Muscle layer of colon (tissue), 2 donors: ENCODE measurements at regions not wholly inside any gene's neighbourhood (a gene's known extent, or its start where the extent isn't known, plus 50 kb on each side); places are given as distances from the start of the nearest gene placed in this dataset.

ENCODE experiments used
- H3K27ac ChIP-seq: one replicate; pipeline ENCODE4 v1.7.0; 2013; ENCODE audit warnings: low read depth, mild to moderate bottlenecking, low read length, moderate library complexity
- H3K27me3 ChIP-seq, 2 donors: one replicate each; pipeline ENCODE4 v1.7.0; 2013; ENCODE audit warnings: low read length in 2 of 2, mild to moderate bottlenecking in 2 of 2; ENCODE audit not compliant: insufficient read depth in 2 of 2, control insufficient read depth in 1 of 2
- H3K36me3 ChIP-seq: one replicate; pipeline ENCODE4 v1.7.0; 2013; ENCODE audit warnings: mild to moderate bottlenecking, low read length; ENCODE audit not compliant: insufficient read depth
- H3K4me1 ChIP-seq: one replicate; pipeline ENCODE4 v1.7.0; 2013; ENCODE audit warnings: mild to moderate bottlenecking, low read length; ENCODE audit not compliant: insufficient read depth
- H3K4me3 ChIP-seq, 2 donors: one replicate each; pipeline ENCODE4 v1.7.0; 2013; ENCODE audit warnings: low read length in 2 of 2, low read depth in 1 of 2, mild to moderate bottlenecking in 1 of 2, moderate library complexity in 1 of 2
- H3K9ac ChIP-seq: one replicate; pipeline ENCODE4 v1.7.0; 2013; ENCODE audit warnings: low read length
- H3K9me3 ChIP-seq: one replicate; pipeline ENCODE4 v1.7.0; 2013; ENCODE audit warnings: mild to moderate bottlenecking, low read length
- donor health status: abdominal sarcoma.
- donor health status: Adenocarcinoma of cecum.

DNA sequence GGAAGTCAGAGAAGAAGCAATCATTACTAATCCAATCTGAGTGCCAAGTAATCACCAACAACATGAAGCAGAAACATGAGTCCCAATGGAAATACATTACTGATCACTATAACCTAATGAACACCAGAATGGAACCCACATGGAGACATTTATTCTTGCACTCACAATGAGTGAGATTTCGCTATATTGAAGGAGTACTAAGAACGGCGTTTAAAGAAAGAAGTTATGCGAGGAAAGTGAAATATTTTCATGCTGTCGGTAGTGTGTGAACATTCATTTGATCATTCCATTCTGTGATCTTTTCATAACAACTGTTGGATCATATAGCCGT lies 181.1 kb downstream of the IRS1 start:
- H3K4me1 ChIP-seq, result peaks cover 10% of the 10 kb centered on the region
- H3K4me3 ChIP-seq, result no peak overlapping the region
- H3K27me3 ChIP-seq, result no peaks in the 10 kb centered on the region
- no peak overlapping the region for H3K27ac ChIP-seq
- no peak overlapping the region for H3K9ac ChIP-seq
- no peaks in the 10 kb centered on the region for H3K36me3 ChIP-seq
- H3K9me3 ChIP-seq, result no peaks in the 10 kb centered on the region

DNA sequence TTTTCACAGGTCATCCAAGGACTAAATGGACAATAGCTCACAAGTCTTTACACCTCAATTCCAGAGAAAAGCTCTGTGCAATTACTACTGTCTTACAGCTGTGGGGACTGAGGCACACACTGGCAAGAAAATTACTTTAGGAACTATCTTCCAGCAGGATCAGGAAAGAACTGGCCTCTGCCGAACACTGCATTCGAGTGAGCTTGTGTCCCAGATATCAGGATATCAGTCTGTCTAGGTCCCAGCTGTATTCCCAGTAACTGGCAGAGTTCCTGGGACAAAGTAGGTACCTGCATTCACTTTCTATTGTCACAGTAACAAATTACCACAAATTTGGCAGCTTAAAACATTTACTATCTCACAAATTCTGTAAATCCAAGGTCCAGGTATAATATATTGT lies 183.7 kb downstream of the IRS1 start:
- Histone ChIP-seq H3K27me3 (no peaks in the 10 kb centered on the region), H3K36me3 (no peaks in the 10 kb centered on the region), H3K9ac (no peak overlapping the region), H3K4me1 (no peaks in the 10 kb centered on the region), H3K4me3 (no peak overlapping the region), H3K27ac (no peak overlapping the region), H3K9me3 (no peaks in the 10 kb centered on the region)

DNA sequence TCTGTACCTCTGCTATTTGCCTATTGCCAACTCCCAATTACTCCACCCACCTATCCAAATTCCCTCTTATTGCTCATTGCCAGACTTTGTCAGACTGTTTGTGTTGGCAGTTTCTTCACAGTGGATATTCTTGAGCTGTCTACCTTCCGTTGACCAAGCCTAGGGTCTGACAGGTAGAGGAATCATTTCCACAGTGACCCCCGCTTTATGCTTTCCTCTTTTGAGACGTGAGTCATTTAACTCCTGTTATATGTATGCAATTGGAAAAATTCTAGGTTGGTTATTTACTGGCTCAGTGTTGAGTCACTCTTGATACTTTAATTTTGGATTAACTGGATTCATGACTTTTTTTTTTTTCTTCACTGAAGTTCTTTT lies 187.7 kb downstream of the IRS1 start:
- H3K4me1 ChIP-seq, result no peaks in the 10 kb centered on the region
- H3K36me3 ChIP-seq, result no peaks in the 10 kb centered on the region
- no peaks in the 10 kb centered on the region for H3K27me3 ChIP-seq
- no peak overlapping the region for H3K27ac ChIP-seq
- H3K4me3 ChIP-seq, result no peak overlapping the region
- H3K9me3 ChIP-seq, result no peaks in the 10 kb centered on the region
- no peak overlapping the region for H3K9ac ChIP-seq

DNA sequence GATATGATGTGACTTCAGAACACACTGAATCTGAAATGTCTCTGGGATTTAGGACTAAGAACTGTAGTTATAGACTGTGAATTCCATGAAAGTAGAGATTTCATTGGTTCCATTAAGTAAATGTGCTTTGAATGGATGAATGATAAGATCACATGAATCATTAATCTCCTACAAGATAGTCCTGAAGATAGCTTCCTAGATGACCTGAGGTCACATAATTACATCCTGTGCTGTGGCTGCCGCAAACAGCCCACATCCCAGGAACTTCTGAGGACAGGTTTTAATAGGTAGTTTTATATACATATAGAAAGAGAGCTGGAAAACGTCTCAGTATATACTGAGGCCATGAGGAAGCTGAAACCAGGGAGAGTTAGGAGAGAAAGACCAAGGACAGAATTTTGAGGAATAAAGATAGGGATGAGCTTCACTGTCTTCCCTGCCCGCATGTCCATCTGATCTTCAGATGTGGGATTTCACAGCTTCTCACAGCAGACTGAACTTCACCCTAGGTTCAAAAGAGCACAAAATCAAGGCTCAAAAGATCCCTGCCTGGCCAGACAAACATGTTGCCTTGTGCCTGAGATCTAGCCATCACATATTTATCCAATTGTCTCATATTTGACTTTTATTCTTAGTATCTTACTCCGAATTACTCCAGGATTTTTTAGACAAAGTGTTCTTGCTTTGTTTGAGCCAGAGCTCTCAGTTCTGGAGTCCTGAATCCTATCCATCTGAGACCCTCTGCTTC lies 188.2 kb downstream of the IRS1 start:
- no peak overlapping the region for H3K27ac ChIP-seq
- no peaks in the 10 kb centered on the region for H3K36me3 ChIP-seq
- H3K9me3 ChIP-seq, result no peaks in the 10 kb centered on the region
- no peak overlapping the region for H3K9ac ChIP-seq
- H3K4me1 ChIP-seq, result no peaks in the 10 kb centered on the region
- no peaks in the 10 kb centered on the region for H3K27me3 ChIP-seq
- H3K4me3 ChIP-seq, result no peak overlapping the region

DNA sequence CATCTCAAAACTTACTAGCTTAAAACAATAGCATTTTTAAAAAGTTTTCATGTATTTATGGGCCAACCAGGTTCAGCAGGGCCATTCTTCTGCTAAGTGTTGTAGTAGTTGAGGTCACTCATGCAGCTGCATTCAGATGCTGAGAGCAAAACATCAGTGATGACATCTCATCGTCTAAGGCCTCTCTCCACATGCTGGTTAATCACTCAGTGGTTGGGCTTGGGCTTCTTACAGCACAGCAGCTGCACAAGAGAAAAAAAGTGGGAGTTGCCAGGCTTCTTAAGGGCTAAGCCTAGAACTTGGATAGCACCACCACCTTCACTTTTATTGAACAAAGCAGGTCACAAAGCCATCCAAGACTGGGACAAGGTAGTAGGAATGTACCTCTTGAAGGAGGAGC lies 190.3 kb downstream of the IRS1 start:
- Histone ChIP-seq H3K4me1 (no peaks in the 10 kb centered on the region), H3K4me3 (no peak overlapping the region), H3K27ac (no peak overlapping the region), H3K9me3 (no peaks in the 10 kb centered on the region), H3K36me3 (no peaks in the 10 kb centered on the region), H3K9ac (no peak overlapping the region), H3K27me3 (no peaks in the 10 kb centered on the region)

DNA sequence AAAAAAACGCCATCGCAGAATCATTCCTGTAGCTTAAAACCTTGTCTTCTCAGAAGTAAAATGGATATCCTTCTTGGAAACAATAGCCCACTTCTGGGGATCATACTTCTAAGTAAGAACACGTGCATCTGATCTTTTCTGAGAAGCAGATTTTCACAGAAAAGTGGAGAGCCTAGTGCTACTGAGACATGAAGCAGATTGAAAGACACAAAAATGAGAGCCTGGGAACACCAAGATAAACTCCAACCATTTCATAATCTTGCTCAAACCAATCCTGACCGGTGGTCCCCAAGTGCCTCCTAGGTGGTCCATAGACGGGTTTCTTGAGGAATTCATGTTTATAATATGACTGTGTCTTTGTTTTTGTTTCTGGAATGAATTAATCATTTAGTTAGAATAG lies 191.2 kb downstream of the IRS1 start:
- H3K36me3 ChIP-seq, result no peaks in the 10 kb centered on the region
- H3K9ac ChIP-seq, result no peak overlapping the region
- no peaks in the 10 kb centered on the region for H3K27me3 ChIP-seq
- H3K9me3 ChIP-seq, result no peaks in the 10 kb centered on the region
- no peak overlapping the region for H3K4me3 ChIP-seq
- H3K4me1 ChIP-seq, result no peaks in the 10 kb centered on the region
- no peak overlapping the region for H3K27ac ChIP-seq

DNA sequence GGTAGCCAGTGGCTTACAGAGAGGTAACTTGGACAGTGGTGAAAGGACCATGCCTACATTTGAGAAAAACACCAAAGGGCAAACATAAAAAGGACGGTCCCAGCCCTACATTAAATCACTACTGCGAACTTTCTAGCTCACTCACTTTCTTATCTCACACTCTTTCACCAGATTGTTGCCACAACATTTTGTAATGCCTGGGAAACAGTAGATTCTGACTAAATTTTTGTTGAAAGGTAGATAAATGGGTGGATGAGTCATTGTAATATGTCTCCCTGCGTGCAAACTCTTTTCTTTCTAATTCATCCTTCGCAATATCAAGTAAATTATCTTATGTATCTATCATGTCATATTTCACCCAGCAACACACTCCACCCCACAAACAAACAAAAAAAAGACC lies 192.2 kb downstream of the IRS1 start:
- Histone ChIP-seq H3K4me1 (peaks cover 7% of the 10 kb centered on the region), H3K27ac (no peak overlapping the region), H3K9me3 (no peaks in the 10 kb centered on the region), H3K36me3 (no peaks in the 10 kb centered on the region), H3K9ac (no peak overlapping the region), H3K27me3 (no peaks in the 10 kb centered on the region), H3K4me3 (no peak overlapping the region)

DNA sequence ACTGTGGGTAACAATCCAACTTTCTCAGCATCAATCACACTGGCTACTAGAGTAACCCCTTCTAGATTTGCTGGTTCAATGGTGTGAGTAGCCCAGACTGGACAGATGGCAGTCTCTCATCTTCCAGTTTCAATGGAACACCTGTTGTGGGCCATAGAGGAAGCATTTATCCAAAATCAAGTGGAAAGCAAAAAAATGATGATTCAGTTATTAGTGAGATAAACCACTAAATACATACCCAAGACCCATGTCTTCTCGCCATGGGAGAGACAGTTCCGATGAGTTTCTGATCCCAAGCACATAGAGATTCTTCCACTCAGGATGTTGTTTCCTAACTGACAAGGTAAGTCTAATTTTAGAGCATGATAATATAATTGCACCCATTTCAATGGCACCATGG lies 194.0 kb downstream of the IRS1 start:
- no peak overlapping the region for H3K27ac ChIP-seq
- H3K9ac ChIP-seq, result no peak overlapping the region
- H3K27me3 ChIP-seq, result no peaks in the 10 kb centered on the region
- H3K4me3 ChIP-seq, result no peak overlapping the region
- no peaks in the 10 kb centered on the region for H3K36me3 ChIP-seq
- peaks cover 14% of the 10 kb centered on the region for H3K4me1 ChIP-seq
- H3K9me3 ChIP-seq, result no peaks in the 10 kb centered on the region

DNA sequence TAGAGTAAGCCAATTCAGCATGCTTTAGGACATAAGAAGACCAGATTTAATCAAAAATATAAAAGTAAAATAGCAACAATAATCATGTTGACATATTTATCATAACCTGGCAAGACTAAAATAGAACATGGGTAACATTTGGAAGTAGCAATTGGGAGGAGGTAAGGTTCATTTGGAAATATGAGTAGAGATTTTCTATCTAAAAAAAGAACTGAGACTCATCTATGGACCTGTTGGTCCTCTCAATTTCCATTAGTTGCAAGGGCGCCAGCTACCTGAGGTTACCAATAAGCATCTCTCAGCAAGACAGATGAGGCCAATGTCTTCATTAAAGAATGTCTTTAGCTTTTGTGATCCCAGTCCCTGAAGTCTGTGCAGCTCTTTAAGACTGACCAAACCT lies 196.0 kb downstream of the IRS1 start:
- no peaks in the 10 kb centered on the region for H3K9me3 ChIP-seq
- peaks cover 14% of the 10 kb centered on the region for H3K4me1 ChIP-seq
- no peaks in the 10 kb centered on the region for H3K36me3 ChIP-seq
- no peak overlapping the region for H3K4me3 ChIP-seq
- H3K9ac ChIP-seq, result no peak overlapping the region
- H3K27ac ChIP-seq, result no peak overlapping the region
- no peaks in the 10 kb centered on the region for H3K27me3 ChIP-seq

DNA sequence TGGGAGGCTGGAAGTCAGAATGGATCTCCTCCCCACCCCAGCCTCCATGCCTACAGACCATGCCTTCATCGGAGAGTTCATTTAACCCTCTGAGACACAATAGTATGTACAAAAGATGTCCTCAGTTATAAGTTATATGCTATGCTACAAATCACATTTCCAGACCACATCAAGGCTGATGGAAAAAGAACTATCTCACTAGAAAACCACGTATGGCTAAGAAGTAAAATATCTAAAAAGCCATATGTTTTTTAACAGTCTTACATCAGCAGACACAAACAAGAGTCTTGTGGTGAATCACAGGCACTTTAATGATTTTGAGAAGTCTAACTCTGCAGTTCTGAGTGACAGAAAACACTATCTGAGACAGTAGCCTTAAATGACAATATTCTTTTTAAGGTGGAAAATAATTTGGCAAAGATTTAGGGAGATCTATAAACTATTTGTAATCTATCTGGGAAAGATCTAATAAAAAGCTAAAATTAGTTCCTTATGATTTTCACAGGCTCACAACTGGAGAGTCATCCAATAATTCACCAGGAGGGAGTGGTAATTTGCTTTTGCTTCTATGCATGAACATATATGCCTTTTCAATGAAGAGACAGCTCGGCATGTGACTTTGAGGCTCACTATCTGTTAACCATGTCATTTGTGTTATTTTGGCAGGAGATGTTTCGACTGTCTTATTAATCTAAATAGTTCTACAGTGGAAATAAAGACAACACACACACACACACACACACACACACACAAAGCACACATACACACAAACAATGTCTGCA lies 197.5 kb downstream of the IRS1 start:
- no peak overlapping the region for H3K27ac ChIP-seq
- H3K36me3 ChIP-seq, result no peaks in the 10 kb centered on the region
- no peaks in the 10 kb centered on the region for H3K9me3 ChIP-seq
- no peaks in the 10 kb centered on the region for H3K27me3 ChIP-seq
- H3K9ac ChIP-seq, result no peak overlapping the region
- no peak overlapping the region for H3K4me3 ChIP-seq
- peaks cover 14% of the 10 kb centered on the region for H3K4me1 ChIP-seq

DNA sequence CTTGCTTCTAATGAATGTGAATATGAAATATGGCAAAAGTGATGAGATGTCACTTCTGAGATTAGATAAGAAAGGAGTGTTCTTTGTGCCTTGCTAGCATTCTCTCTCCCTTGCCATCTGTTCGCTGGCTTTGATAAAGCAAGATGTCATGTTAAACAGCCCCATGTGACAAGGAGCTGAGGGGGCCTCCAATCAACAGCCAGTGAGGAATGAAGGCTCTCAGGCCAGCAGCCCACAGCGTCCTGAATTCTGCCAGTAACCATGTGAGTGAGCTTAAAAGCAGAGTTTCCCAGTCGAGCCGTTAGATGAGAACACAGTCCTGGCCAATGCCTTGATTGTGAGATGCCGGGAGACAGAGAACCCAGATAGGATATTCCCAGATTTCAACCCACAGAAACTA lies 198.8 kb downstream of the IRS1 start:
- H3K9me3 ChIP-seq, result no peaks in the 10 kb centered on the region
- H3K4me1 ChIP-seq, result peaks cover 14% of the 10 kb centered on the region

DNA sequence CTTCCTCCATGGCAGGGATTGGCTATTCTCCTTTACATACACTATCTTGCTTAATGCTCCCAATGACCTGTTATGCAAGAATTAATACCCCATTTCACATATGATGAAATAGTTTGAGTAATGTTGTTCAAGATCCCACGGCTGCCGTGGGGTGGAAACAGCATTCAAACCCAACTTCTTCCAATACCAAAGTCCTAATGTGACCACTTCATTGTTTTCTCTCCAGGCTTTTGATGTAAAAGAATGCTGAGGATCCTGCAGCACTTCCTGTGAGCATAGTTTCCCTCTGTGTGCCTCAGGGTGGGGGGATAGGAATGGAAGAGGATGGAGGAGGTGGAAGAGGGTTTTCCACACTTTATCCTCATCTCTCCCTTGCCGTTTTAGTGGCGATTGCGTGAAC lies 199.4 kb downstream of the IRS1 start:
- Histone ChIP-seq H3K4me3 (no peak overlapping the region), H3K9ac (no peak overlapping the region), H3K9me3 (no peaks in the 10 kb centered on the region), H3K27me3 (no peaks in the 10 kb centered on the region), H3K4me1 (peaks cover 14% of the 10 kb centered on the region), H3K27ac (no peak overlapping the region), H3K36me3 (no peaks in the 10 kb centered on the region)

More for the DNA sequence above, 198.8 kb downstream of the IRS1 start:
- H3K27me3 ChIP-seq, result no peaks in the 10 kb centered on the region
- H3K9ac ChIP-seq, result no peak overlapping the region
- H3K27ac ChIP-seq, result no peak overlapping the region
- no peaks in the 10 kb centered on the region for H3K36me3 ChIP-seq
- H3K4me3 ChIP-seq, result no peak overlapping the region
